Endothelial cell of umbilical vein (primary cell): ENCODE measurements at regions not wholly inside any gene's neighbourhood (a gene's known extent, or its start where the extent isn't known, plus 50 kb on each side); places are given as distances from the start of the nearest gene placed in this dataset.

Experiments used
- BruUV-seq: library from RNA; stranded (reverse); fragments of 400-500 nt; replicated peaks from 2 replicates; lab custom pipeline; 2021; lab: Mats Ljungman, UMichigan
- CTCF ChIA-PET: fragments of 300-600, 350-600 bp; sonication (Branson Sonifier 250); formaldehyde crosslinking; loops from one replicate; lab custom pipeline; 2021; ENCODE audit warnings: antibody characterized with exemption, inconsistent platforms; lab: Charles Lee
- POLR2A ChIA-PET: fragments of 300-600, 350-600 bp; sonication (Branson Sonifier 250); formaldehyde crosslinking; loops from one replicate; lab custom pipeline; 2021; ENCODE audit warnings: antibody characterized with exemption, inconsistent platforms; lab: Charles Lee
- DNase-seq: peaks from one replicate; pipeline ENCODE4 v3.0.0-alpha.2; 2011; ENCODE audit warnings: low read depth, low spot score
- FAIRE-seq: peaks from 2 replicates; lab custom pipeline; 2011; peaks lifted over from hg19 to GRCh38; lab: Jason Lieb, UNC
- H2AFZ ChIP-seq: 2 replicates; pipeline ENCODE4 v1.6.0; 2012; ENCODE audit warnings: low read depth, low read length, control low read depth, inconsistent platforms
- H3K27ac ChIP-seq: 2 replicates; pipeline ENCODE4 v1.5.1; 2011; ENCODE audit warnings: low read depth, mild to moderate bottlenecking, control low read depth, low read length, moderate library complexity; ENCODE audit not compliant: insufficient read depth
- H3K27me3 ChIP-seq, 2 experiments: 2 replicates each; pipeline versions ENCODE4 v1.6.0 to v1.6.1; 2011; ENCODE audit warnings: low read length in 2 of 2, mixed read lengths in 1 of 2; ENCODE audit not compliant: control insufficient read depth in 2 of 2, insufficient read depth in 2 of 2
- H3K36me3 ChIP-seq, 2 experiments: 2 replicates in 1 of 2; 3 replicates in 1 of 2; pipeline ENCODE4 v1.5.1; 2011; ENCODE audit warnings: low read length in 2 of 2, mild to moderate bottlenecking in 1 of 2, moderate library complexity in 1 of 2; ENCODE audit not compliant: control insufficient read depth in 2 of 2, insufficient read depth in 2 of 2; ENCODE audit errors: extremely low read depth in 1 of 2
- H3K4me1 ChIP-seq: 3 replicates; pipeline ENCODE4 v1.5.1; 2011; ENCODE audit warnings: mild to moderate bottlenecking, low read length; ENCODE audit not compliant: control insufficient read depth, insufficient read depth; ENCODE audit errors: extremely low read depth
- H3K4me2 ChIP-seq: 2 replicates; pipeline ENCODE4 v1.6.1; 2011; ENCODE audit warnings: low read length, control low read depth, mixed read lengths; ENCODE audit not compliant: insufficient read depth
- H3K4me3 ChIP-seq, 3 experiments: fragments of 200-600 bp in 1 of 3; sonication (generic), shearing (Covaris generic) in 1 of 3; replicated peaks in 1 of 3; 2 replicates each; pipeline ENCODE4 v1.5.1; 2011 to 2016; ENCODE audit warnings: control low read depth in 3 of 3, low read length in 3 of 3, mild to moderate bottlenecking in 2 of 3, inconsistent platforms in 1 of 3, low read depth in 1 of 3, moderate library complexity in 1 of 3; ENCODE audit not compliant: insufficient read depth in 1 of 3
- H3K79me2 ChIP-seq: 2 replicates; pipeline ENCODE4 v1.6.0; 2012; ENCODE audit warnings: low read length, inconsistent platforms; ENCODE audit not compliant: control insufficient read depth, insufficient read depth
- H3K9ac ChIP-seq: replicated peaks from 2 replicates; pipeline ENCODE3; 2011; ENCODE audit warnings: low read length, control low read depth; ENCODE audit not compliant: insufficient read depth; ENCODE audit errors: extremely low read depth
- H3K9me1 ChIP-seq: replicated peaks from 3 replicates; pipeline ENCODE4 v1.6.0; 2011; ENCODE audit warnings: mild to moderate bottlenecking, low read length; ENCODE audit not compliant: control insufficient read depth, insufficient read depth; ENCODE audit errors: extremely low read depth
- H3K9me3 ChIP-seq: replicated peaks from 2 replicates; pipeline ENCODE4 v1.5.1; 2012; ENCODE audit warnings: low read length, inconsistent platforms; ENCODE audit not compliant: control insufficient read depth, insufficient read depth
- H4K20me1 ChIP-seq: replicated peaks from 2 replicates; pipeline ENCODE3; 2011; ENCODE audit warnings: mild to moderate bottlenecking, low read length; ENCODE audit not compliant: control insufficient read depth, insufficient read depth; ENCODE audit errors: extremely low read depth
- EZH2 ChIP-seq: IDR thresholded peaks from 2 replicates; pipeline ENCODE4 v1.6.1; 2012; ENCODE audit warnings: borderline replicate concordance, low read depth, mild to moderate bottlenecking, moderate library complexity, low read length, inconsistent platforms; ENCODE audit not compliant: severe bottlenecking
- FOS ChIP-seq: IDR thresholded peaks from 2 replicates; pipeline ENCODE4 v1.6.1; 2011; ENCODE audit warnings: mild to moderate bottlenecking, low read length, moderate library complexity, borderline replicate concordance; ENCODE audit not compliant: insufficient read depth
- GATA2 ChIP-seq: IDR thresholded peaks from 2 replicates; pipeline ENCODE4 v1.7.0; 2011; ENCODE audit warnings: low read depth, mild to moderate bottlenecking, moderate library complexity, mixed read lengths, low read length; ENCODE audit not compliant: insufficient read length, insufficient read depth
- JUN ChIP-seq: IDR thresholded peaks from 2 replicates; pipeline ENCODE4 v1.6.1; 2011; ENCODE audit warnings: borderline replicate concordance, low read depth; ENCODE audit not compliant: insufficient read length, insufficient read depth
- MAX ChIP-seq: IDR thresholded peaks from 2 replicates; pipeline ENCODE4 v1.6.1; 2011; ENCODE audit not compliant: insufficient read depth, insufficient read length
- MYC ChIP-seq: IDR thresholded peaks from one replicate; pipeline ENCODE4 v1.6.1; 2011; ENCODE audit warnings: mild to moderate bottlenecking, low read depth, low read length
- POLR2A ChIP-seq: IDR thresholded peaks from 2 replicates; pipeline ENCODE4 v1.6.1; 2012; ENCODE audit warnings: low read depth, mild to moderate bottlenecking, control low read depth, low read length
- POLR2AphosphoS5 ChIP-seq: IDR thresholded peaks from 2 replicates; pipeline ENCODE4 v1.6.1; 2012; ENCODE audit warnings: low read depth, mild to moderate bottlenecking, control low read depth, low read length, moderate library complexity; ENCODE audit not compliant: insufficient read depth
- dilution Hi-C: fragments of 300-500 bp; cut with MboI; formaldehyde crosslinking; loops from one replicate; pipeline ENCODE4 v1.15.0; 2019; ENCODE audit warnings: low sequenced_read_pairs; ENCODE audit not compliant: extremely low pct_ligation_motif_present
- intact Hi-C: fragments of 100-400 bp; cut with micrococcal nuclease; formaldehyde crosslinking; loops from one replicate; pipeline ENCODE4 v1.10.0; 2022
- TF ChIP-seq, protein P1 (sequence below), 2 donors: IDR thresholded peaks; 1 replicate in 1 of 2; 2 replicates in 1 of 2; pipeline ENCODE4 v1.5.1; 2011; ENCODE audit warnings: low read length in 2 of 2, mild to moderate bottlenecking in 2 of 2, moderate library complexity in 2 of 2, control low read depth in 1 of 2, inconsistent platforms in 1 of 2, low read depth in 1 of 2; ENCODE audit not compliant: insufficient read depth in 1 of 2; ENCODE audit errors: extremely low read depth in 1 of 2

DNA sequence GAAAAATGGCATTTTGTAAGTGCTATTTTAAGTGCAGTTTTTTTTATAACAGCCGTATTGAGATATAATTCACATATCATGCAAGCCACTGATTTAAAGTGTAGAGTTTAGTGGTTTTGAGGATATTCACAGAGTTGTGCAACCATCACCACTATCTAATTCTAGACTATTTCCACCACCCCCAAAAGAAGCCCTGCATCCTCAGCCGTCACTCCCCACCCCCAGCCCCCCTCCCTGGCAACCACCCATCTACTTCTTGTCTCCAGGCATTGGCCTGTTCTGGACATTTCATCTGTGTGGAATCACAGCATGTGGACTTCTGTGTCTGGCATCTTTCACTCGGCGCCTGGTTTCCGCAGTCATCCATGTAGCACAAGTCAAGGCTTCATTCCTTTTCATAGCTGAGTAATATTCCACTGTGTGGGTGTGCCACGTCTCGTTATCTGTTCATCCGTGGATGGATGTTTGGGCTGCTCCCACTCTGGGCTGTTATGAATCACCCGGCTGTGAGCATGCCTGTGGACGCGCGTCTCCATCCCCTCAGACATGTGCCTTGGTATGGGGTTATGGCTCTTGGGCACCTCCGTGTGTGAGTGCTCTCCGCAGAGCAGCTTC is 138.4 kb upstream of the CIBAR2 start:
- Histone ChIP-seq H3K9me3 (no peaks in the 10 kb centered on the region), H3K36me3 (no peaks in the 10 kb centered on the region), H4K20me1 (no peaks in the 10 kb centered on the region), H3K4me1 (no peaks in the 10 kb centered on the region), H2AFZ (no peak overlapping the region), H3K4me3 (no peak overlapping the region), H3K79me2 (no peaks in the 10 kb centered on the region), H3K4me2 (no peak overlapping the region), H3K27ac (no peak overlapping the region), H3K27me3 (no peaks in the 10 kb centered on the region), H3K9ac (no peak overlapping the region), H3K9me1 (no peaks in the 10 kb centered on the region)
- FAIRE-seq: no peak
- no peak for DNase-seq
- dilution Hi-C loops: no loop called here
- intact Hi-C loops: no loop called here
- TF ChIP-seq POLR2A: no peak
- no peak for TF ChIP-seq GATA2
- TF ChIP-seq MYC: no peak
- TF ChIP-seq MAX: no peak
- TF ChIP-seq EZH2: no peak
- TF ChIP-seq JUN: no peak
- TF ChIP-seq FOS: no peak
- TF ChIP-seq, protein P1, sequence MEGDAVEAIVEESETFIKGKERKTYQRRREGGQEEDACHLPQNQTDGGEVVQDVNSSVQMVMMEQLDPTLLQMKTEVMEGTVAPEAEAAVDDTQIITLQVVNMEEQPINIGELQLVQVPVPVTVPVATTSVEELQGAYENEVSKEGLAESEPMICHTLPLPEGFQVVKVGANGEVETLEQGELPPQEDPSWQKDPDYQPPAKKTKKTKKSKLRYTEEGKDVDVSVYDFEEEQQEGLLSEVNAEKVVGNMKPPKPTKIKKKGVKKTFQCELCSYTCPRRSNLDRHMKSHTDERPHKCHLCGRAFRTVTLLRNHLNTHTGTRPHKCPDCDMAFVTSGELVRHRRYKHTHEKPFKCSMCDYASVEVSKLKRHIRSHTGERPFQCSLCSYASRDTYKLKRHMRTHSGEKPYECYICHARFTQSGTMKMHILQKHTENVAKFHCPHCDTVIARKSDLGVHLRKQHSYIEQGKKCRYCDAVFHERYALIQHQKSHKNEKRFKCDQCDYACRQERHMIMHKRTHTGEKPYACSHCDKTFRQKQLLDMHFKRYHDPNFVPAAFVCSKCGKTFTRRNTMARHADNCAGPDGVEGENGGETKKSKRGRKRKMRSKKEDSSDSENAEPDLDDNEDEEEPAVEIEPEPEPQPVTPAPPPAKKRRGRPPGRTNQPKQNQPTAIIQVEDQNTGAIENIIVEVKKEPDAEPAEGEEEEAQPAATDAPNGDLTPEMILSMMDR (IDR thresholded peaks at IDR 0.05; ENCODE audit: extremely low read depth in 1 of 2, insufficient read depth in 1 of 2, low read depth in 1 of 2, low read length in 2 of 2): no peak
- TF ChIP-seq POLR2AphosphoS5: no peak
- ChIA-PET POLR2A (no interaction called here), CTCF (interaction anchor here (1.9 to 4.6 kb wide), 2 partner anchors 136 to 366 kb away, joined by 8 to 34 read pairs; no protein-coding TSS in a partner anchor)
- BruUV-seq: no TSS peak
